CD4-positive, alpha-beta T cell treated with Interferon gamma for 1 hour (primary cell): ENCODE measurements at regions not wholly inside any gene's neighbourhood (a gene's known extent, or its start where the extent isn't known, plus 50 kb on each side); places are given as distances from the start of the nearest gene placed in this dataset.
"Not testable (repeated sequence)": the region's sequence is repeated elsewhere in the genome, so short reads cannot be mapped to it uniquely, and the experiment has no call there.

Experiments used
- DNase-seq: peaks from one replicate; pipeline ENCODE4 v3.0.0-alpha.2; 2020

- DNase-seq: no peak
These were observed 1422.7 kb downstream of the BRD1 start for GRCh38 chr22:48404801-48405447.

GRCh38 chr22:48403521-48404403 is 1423.9 kb downstream of the BRD1 start:
- no peak for DNase-seq

GRCh38 chr22:48402591-48403031 is 1425.1 kb downstream of the BRD1 start:
- no peak for DNase-seq

DNA sequence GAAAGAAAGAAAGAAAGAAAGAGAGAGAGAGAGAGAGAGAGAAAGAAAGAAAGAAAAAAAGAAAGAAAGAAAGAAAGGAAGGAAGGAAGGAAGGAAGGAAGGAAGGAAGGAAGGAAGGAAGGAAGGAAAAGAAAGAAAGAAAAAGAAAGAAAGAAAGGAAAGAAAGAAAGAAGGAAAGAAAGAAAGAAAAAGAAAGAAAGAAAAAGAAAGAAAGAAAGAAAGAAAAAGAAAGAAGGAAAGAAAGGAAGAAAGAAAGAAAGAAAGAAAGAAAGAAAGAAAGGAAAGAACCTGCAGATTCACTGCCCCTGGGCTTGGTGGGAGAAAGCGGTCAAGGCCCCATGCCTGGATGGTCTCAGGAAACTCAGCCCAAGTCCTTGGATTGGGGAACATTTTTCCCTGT is 1426.2 kb downstream of the BRD1 start:
- DNase-seq: not testable (repeated sequence)

DNA sequence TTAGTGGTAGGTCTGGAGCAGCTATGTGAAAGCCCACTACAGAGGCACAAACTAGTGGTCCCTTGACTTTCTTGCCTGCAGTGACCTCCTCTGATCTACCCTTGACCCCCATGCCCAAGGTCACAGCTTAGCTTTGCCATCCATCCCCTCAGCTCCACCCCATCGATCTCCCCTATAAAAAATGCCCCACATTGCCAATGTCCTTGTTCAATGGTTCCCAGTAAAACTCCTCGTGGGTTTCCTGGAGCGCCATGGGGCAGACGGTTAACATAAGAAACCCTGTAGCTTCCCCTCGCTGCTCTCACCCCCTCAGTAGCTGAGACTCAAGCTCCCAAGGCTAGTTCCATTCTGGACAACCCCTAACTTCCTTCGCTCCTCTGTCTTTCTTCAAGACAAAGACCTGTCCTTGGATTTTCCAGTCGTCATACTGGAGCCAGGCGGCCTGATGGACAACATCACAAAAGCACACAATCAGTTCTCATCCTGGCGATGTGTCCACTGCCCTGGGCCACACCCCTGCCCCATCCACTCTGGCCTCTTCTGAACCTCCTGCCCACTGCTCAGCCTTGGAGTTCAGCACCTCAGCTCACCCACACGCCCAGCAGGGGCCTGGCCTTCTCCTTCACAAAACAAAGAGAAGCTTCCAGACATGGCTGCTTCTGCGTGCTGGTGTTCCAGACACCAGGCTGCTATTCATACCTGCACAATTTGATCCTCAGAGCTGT is 1429.3 kb downstream of the BRD1 start:
- no peak for DNase-seq

- no peak for DNase-seq
These were observed 1430.0 kb downstream of the BRD1 start for GRCh38 chr22:48397531-48398180.

DNA sequence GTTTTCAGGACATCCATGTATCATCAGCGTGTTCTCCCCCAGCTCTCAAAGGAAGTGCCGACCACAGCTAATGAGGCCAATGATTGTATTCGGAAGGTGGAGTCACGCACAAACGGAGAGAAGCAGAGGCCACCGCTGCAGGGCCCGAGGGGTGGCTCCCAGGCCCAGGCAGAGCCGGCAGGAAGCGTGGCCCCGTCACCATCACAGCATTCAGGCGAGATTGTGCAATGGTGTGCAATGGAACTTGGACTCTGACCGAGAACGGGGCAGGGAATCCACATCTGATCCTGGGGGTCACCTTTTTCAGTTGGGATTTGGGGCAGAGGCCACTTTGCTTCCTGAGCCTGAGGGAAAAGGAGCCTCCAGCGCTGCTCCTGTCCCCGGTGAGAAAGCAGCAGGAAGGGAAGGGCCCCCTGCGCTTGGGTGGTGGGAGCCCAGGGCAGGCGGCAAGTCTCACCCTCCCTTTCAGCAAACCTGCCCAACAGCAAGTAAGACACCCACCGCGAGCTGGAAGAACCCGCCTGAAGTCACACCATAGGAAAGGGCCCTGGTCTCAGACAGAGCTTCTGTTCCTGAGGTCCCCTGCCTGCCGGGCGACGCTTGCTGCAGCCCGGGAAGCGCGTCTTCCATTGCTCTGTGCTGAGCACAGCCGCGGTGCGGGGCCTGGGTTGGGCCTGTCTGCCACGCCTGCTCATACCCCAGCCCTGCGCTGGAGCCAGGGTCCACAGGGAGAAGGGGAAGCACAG is 1430.7 kb downstream of the BRD1 start:
- DNase-seq: no peak

DNA sequence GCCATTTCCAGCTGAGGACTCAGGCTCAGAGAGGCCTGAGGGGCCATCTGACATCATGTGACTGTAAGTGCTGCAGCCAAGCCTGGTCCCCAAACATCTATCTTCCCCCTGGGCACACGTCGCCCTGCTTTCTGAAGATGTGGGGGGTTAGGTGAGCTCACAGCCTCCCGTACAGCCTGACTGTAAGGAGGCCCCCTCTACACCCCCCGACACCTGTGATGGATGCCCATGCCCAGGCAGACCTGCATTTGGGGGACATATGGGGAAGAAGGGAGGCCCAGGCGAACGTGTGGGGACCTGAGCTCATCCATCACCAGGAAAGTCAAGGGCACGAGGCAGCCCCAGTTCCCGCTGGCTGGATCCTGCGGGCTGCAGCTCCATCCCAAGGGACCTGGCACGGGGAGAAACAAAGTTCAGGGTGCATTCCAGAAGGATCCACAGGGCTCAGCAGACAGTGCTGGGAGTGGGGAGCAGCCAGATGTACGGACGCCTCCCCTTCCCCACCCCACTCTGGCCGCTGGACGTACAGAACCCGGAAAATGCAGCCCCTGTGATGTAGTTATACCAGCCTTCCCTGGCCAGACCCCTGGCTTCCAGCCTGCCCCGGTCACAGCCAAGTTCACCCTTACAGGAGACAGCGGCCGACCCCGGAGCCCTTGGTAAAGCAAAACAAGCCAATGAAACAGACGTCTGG is 1431.4 kb downstream of the BRD1 start:
- DNase-seq: no peak

DNA sequence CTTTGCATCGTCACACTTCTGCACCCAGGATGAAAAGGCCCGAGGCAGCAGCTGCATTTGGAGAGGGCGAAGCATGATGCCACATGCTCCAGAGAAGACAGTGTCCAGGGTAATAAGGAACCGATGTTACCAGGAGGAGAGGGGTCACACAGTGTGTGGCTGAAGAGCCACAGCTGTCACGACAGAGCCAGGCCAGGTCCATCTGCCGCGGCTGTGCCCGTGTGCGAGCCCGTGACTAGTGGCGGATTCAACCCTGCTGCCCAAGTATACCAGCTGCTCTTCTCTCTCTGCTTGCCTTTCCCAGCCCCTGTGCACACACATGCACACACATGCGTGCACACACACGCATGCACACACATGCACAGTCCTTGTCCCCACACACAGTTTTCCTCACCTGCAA is 1432.5 kb downstream of the BRD1 start:
- DNase-seq: no peak

DNA sequence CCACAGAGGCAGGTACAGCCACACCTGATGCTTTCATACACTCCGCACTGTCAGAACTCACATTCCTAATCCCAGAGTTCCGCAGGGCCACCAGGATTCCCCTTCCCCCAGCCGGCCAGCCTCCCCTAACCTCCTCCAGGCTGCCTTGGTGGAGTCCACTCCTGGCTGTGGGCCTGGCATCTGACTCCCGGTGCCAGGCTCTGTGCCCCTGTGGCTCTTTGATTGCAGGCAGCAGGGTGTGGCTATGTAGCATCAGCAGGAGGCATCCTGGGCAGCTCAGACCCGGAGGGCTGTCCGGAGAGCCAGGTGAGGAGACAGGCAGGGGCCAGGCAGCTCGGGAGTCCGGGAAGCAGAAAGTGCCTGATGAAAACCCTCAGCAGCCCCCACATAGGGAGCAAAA is 1432.9 kb downstream of the BRD1 start:
- no peak for DNase-seq

GRCh38 chr22:48393885-48394284 is 1433.8 kb downstream of the BRD1 start:
- no peak for DNase-seq

GRCh38 chr22:48393041-48393370 is 1434.7 kb downstream of the BRD1 start:
- no peak for DNase-seq

DNA sequence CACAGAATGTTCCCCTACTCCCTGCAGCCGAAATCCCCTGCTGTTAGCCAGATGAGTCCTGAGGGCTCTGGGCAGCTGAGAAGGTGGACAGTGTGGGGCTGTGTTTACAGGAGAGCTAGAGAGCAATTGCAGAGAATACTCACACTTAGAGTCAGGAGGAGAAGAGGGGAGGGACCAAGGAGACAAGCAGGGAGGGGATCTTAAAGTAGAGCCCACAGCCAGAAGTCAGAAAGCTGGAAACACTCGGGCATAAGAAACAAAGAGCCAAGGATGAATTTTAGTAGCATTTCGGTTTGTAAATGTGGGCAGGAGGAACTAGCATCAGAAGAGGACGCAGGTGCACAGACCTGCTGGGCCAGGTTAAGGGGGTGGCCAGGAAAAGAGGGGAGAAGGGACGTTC is 1435.9 kb downstream of the BRD1 start:
- no peak for DNase-seq

DNA sequence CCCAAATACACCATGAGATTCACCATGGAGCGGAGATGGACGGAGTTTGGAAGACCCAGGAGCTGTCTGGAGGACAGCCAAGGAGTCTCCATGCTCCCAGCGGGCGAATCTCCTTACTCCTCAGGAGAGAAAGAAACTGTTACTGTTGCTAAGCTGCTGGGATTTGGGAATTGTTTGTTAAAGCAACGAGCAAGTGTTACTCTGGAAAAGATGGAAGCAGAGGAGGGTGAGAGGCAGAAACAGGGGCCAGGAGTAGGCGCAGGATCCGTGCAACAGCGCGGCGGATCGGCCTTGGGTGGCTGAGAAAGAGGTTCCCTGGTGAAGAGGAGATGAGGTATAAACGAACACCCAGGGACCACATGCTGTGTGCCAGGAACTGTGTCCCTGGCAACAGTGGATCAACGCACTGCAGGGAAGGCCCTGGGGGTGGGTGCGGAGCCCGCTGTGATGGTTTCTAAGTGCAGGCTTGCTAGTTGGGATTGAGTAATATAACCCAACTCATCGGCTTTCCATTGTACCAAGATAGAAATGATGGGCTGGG is 1436.4 kb downstream of the BRD1 start:
- no peak for DNase-seq

- no peak for DNase-seq
These were observed 1437.8 kb downstream of the BRD1 start for GRCh38 chr22:48389916-48390315.

GRCh38 chr22:48382197-48382596 is 1445.5 kb downstream of the BRD1 start:
- DNase-seq: no peak

DNA sequence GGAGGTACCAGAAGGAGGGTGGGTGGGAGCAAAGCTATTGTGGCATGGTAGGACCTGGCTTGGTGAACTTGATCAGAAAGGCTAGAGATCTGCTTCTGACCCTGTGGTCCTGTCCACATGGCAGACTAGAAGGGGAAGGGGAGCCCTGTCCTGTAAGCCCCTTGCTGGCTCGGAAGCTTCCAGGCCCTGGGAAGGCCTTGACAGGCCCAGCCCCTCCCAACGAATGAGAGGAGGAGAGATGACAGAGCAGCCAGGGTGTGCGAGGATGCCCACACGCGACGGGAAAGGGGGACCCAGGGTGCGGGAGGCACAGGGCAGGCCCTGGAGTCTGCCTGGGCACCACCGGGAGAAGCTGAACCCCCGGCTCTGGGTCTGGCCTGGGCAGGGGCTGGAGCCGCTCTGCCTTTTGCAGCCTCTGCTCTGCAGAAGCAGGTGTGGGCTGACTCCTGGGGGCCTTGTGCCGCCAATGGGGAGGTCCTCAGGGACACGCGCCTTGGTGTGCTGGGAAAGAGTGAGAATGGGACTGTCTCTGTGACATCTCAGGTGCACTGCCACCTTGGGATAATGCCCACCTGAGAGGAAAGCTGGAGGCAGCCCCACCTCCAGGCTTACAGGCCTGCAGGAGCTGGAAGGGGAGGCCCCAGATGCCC is 1447.5 kb downstream of the BRD1 start:
- no peak for DNase-seq

DNA sequence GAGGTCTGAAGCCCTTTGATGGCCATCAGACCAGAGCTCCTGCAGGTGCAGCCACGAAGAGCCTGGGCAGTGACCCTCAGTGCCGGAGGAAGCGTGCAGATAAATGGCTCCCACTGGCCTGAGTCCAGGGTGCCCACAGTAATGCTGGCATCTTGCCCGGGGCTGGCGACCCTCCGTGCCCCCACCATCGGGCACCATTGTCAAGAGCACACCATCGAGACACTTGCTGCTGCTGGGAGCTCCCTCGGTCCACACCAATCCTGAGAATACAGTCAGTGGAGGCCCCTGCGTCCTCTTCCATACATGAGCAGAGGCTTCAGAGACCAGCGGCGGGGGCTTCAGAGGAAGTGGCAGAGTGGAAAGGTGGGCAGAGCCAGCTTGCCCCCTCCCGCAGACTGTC is 1448.3 kb downstream of the BRD1 start:
- DNase-seq: no peak

- no peak for DNase-seq
These were observed 1449.0 kb downstream of the BRD1 start for GRCh38 chr22:48378673-48379072.

DNA sequence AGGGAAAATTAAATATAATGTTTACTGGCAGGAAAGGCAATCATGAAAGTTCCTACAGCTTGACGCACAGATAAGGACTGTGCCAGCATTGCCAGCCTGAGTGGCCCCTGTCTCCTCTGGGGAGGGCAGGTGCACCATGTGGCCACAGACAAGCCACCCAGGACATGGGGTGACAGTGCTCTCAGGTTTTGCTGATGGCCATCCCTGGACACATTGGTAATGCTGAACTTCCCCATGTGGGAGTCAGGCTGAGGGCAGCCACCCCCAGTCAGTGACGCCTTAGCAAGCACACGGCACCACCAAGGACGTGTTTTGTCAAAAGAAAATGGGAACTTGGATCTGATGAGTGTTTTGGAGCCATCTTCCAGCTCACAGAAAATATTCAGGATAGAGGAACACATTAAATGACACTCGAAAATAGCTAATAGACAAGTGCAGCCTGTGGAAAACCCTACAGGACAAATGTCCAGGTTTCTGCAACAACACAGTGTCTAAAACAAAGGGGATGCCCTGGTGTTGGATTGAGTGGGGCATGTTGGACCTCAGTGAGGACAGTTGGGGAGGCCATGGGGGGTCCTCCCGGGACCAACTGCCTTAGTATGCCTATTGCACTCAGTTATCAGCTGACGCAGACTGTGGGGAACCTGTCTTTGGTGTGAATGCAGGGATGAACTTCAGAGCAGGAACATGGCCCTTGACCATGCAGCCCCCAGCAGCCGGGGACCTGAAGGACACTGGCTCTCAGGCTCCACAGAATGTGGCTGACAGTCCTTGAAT is 1450.5 kb downstream of the BRD1 start:
- no peak for DNase-seq
